Liver (tissue), 8 donors: ENCODE measurements at regions not wholly inside any gene's neighbourhood (a gene's known extent, or its start where the extent isn't known, plus 50 kb on each side); places are given as distances from the start of the nearest gene placed in this dataset.

Experiments used
- DNase-seq: peaks from one replicate; pipeline ENCODE4 v3.0.0-alpha.2; 2017; ENCODE audit warnings: low spot score
- H3K27ac ChIP-seq, 2 donors: one replicate each; pipeline ENCODE4 v1.7.0; 2013; ENCODE audit warnings: inconsistent platforms in 2 of 2, low read length in 2 of 2, control low read depth in 1 of 2, low read depth in 1 of 2, mild to moderate bottlenecking in 1 of 2
- H3K27me3 ChIP-seq, 4 donors: one replicate each; pipeline versions ENCODE4 v1.6.1 to v1.7.0; 2013; ENCODE audit warnings: low read length in 3 of 4, inconsistent platforms in 1 of 4, mild to moderate bottlenecking in 1 of 4, moderate library complexity in 1 of 4; ENCODE audit not compliant: control insufficient read depth in 4 of 4, insufficient read depth in 4 of 4
- H3K36me3 ChIP-seq, 4 donors: one replicate each; pipeline versions ENCODE4 v1.6.1 to v1.7.0; 2013; ENCODE audit warnings: low read length in 3 of 4, mild to moderate bottlenecking in 3 of 4, low read depth in 1 of 4, moderate library complexity in 1 of 4; ENCODE audit not compliant: control insufficient read depth in 4 of 4, insufficient read depth in 3 of 4
- H3K4me1 ChIP-seq, 4 donors: one replicate each; pipeline versions ENCODE4 v1.6.1 to v1.7.0; 2013; ENCODE audit warnings: low read length in 3 of 4, mild to moderate bottlenecking in 3 of 4, moderate library complexity in 1 of 4; ENCODE audit not compliant: control insufficient read depth in 4 of 4, insufficient read depth in 4 of 4
- H3K4me3 ChIP-seq, 3 donors: one replicate each; pipeline versions ENCODE4 v1.6.1 to v1.7.0; 2013; ENCODE audit warnings: low read length in 3 of 3, control low read depth in 1 of 3, low read depth in 1 of 3, mild to moderate bottlenecking in 1 of 3
- H3K9ac ChIP-seq, 2 donors: one replicate each; pipeline ENCODE4 v1.7.0; 2013; ENCODE audit warnings: low read length in 2 of 2, mild to moderate bottlenecking in 2 of 2, moderate library complexity in 2 of 2, control low read depth in 1 of 2, low read depth in 1 of 2
- H3K9me3 ChIP-seq, 4 donors: one replicate each; pipeline versions ENCODE4 v1.6.1 to v1.7.0; 2013; ENCODE audit warnings: low read length in 3 of 4; ENCODE audit not compliant: control insufficient read depth in 4 of 4
- EGR1 ChIP-seq, 2 donors: IDR thresholded peaks; 2 replicates each; pipeline ENCODE4 v1.6.1; 2016 to 2018; ENCODE audit warnings: antibody characterized with exemption in 2 of 2, low read depth in 2 of 2
- FOXA1 ChIP-seq: IDR thresholded peaks from 2 replicates; pipeline ENCODE4 v1.6.1; 2016; ENCODE audit warnings: antibody characterized with exemption
- FOXA2 ChIP-seq: IDR thresholded peaks from 2 replicates; pipeline ENCODE4 v1.6.1; 2016; ENCODE audit warnings: antibody characterized with exemption
- GABPA ChIP-seq, 2 donors: IDR thresholded peaks in 1 of 2; conservative IDR thresholded peaks in 1 of 2; 2 replicates each; pipeline ENCODE4 v1.6.1; 2016; ENCODE audit warnings: antibody characterized with exemption in 2 of 2, mild to moderate bottlenecking in 1 of 2, moderate library complexity in 1 of 2
- HNF4A ChIP-seq, 2 donors: conservative IDR thresholded peaks; 2 replicates each; pipeline ENCODE4 v1.6.1; 2016; ENCODE audit warnings: antibody characterized with exemption in 2 of 2, mild to moderate bottlenecking in 2 of 2
- HNF4G ChIP-seq: IDR thresholded peaks from 2 replicates; pipeline ENCODE4 v1.6.1; 2016; ENCODE audit warnings: antibody characterized with exemption
- JUND ChIP-seq, 2 donors: IDR thresholded peaks; 2 replicates each; pipeline ENCODE4 v1.6.1; 2016; ENCODE audit warnings: antibody characterized with exemption in 2 of 2
- NR2F2 ChIP-seq: IDR thresholded peaks from 2 replicates; pipeline ENCODE4 v1.6.1; 2016; ENCODE audit warnings: antibody characterized with exemption
- RAD21 ChIP-seq, 2 donors: IDR thresholded peaks; 2 replicates each; pipeline ENCODE4 v1.6.1; 2016; ENCODE audit warnings: antibody characterized with exemption in 2 of 2, mild to moderate bottlenecking in 2 of 2
- RXRA ChIP-seq, 2 donors: IDR thresholded peaks; 2 replicates each; pipeline ENCODE4 v1.6.1; 2017 to 2018; ENCODE audit warnings: antibody characterized with exemption in 2 of 2, mild to moderate bottlenecking in 1 of 2
- SP1 ChIP-seq: IDR thresholded peaks from 2 replicates; pipeline ENCODE4 v1.6.1; 2018; ENCODE audit warnings: antibody characterized with exemption, mild to moderate bottlenecking
- TAF1 ChIP-seq: conservative IDR thresholded peaks from 2 replicates; pipeline ENCODE4 v1.6.1; 2016; ENCODE audit warnings: antibody characterized with exemption, mild to moderate bottlenecking
- YY1 ChIP-seq: IDR thresholded peaks from 2 replicates; pipeline ENCODE4 v1.6.1; 2016; ENCODE audit warnings: antibody characterized with exemption, mild to moderate bottlenecking
- WGBS: extraction: QIAGEN DNeasy Blood & Tissue Kit; methylation state at CpG from one replicate; pipeline ENCODE4 v1.1.7; 2013; 5-methylcytosine and 5-hydroxymethylcytosine counted together
- TF ChIP-seq, protein P1 (sequence below): IDR thresholded peaks from 2 replicates; pipeline ENCODE4 v1.6.1; 2016; ENCODE audit warnings: antibody characterized with exemption
- TF ChIP-seq, protein P2 (sequence below): IDR thresholded peaks from 2 replicates; pipeline ENCODE4 v1.6.1; 2016; ENCODE audit warnings: antibody characterized with exemption, mild to moderate bottlenecking
- TF ChIP-seq, protein P3 (sequence below): IDR thresholded peaks from 2 replicates; pipeline ENCODE4 v1.6.1; 2016; ENCODE audit warnings: antibody characterized with exemption
- TF ChIP-seq, protein P4 (sequence below): fragments of 150-350 bp; IDR thresholded peaks from 2 replicates; pipeline ENCODE4 v1.5.1; 2017; ENCODE audit warnings: improper control_type of control experiment, low read depth, low read length; ENCODE audit not compliant: missing input control
- TF ChIP-seq, protein P5 (sequence below): IDR thresholded peaks from 2 replicates; pipeline ENCODE4 v1.6.1; 2016; ENCODE audit warnings: antibody characterized with exemption
- donor health status: healthy.
- donor health status: healthy.
- donor health status: healthy.
- donor health status: healthy.
- donor health status: healthy.

DNA sequence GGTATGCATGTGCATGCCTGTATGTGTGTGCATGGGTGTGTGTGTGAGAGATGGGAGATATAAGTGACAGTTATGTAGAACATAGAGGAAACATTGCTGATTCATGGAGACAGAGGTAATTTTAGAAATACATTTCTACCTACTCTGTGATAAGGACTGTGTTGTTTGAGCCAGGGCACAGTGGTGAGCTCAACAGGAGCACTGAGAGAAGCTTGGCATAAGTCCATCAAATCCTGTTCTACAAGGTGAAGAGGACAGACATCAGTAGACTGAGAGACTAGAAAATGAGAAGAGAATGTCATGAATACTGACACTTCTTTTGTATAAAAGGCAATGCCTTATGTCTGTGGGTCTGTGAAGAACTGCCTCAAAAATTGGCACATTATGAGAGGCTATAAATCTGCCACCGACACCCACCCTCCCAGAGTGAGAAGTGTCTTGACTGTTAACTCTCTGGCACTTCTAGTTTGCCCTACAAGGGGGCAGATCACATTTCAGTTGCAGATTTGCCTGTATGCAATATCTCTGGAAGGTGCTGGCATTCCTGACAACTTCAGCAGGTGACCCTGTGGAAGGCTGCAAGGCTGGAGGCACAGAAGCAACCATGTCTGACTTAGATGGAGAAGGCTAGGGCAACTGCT lies 962.3 kb upstream of the NRXN1 start:
- TF ChIP-seq, protein P1, sequence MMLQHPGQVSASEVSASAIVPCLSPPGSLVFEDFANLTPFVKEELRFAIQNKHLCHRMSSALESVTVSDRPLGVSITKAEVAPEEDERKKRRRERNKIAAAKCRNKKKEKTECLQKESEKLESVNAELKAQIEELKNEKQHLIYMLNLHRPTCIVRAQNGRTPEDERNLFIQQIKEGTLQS = no peak
- TF ChIP-seq TAF1 (no peak), SP1 (no peak), EGR1 (IDR thresholded peaks at IDR 0.05; ENCODE audit: low read depth in 2 of 2) (no peak), RXRA (IDR thresholded peaks at IDR 0.05) (no peak), FOXA2 (no peak), JUND (IDR thresholded peaks at IDR 0.05) (no peak), YY1 (no peak), GABPA (IDR thresholded peaks at IDR 0.05 in 1 of 2, conservative IDR thresholded peaks at IDR 0.05 in 1 of 2) (no peak)
- TF ChIP-seq, protein P2, sequence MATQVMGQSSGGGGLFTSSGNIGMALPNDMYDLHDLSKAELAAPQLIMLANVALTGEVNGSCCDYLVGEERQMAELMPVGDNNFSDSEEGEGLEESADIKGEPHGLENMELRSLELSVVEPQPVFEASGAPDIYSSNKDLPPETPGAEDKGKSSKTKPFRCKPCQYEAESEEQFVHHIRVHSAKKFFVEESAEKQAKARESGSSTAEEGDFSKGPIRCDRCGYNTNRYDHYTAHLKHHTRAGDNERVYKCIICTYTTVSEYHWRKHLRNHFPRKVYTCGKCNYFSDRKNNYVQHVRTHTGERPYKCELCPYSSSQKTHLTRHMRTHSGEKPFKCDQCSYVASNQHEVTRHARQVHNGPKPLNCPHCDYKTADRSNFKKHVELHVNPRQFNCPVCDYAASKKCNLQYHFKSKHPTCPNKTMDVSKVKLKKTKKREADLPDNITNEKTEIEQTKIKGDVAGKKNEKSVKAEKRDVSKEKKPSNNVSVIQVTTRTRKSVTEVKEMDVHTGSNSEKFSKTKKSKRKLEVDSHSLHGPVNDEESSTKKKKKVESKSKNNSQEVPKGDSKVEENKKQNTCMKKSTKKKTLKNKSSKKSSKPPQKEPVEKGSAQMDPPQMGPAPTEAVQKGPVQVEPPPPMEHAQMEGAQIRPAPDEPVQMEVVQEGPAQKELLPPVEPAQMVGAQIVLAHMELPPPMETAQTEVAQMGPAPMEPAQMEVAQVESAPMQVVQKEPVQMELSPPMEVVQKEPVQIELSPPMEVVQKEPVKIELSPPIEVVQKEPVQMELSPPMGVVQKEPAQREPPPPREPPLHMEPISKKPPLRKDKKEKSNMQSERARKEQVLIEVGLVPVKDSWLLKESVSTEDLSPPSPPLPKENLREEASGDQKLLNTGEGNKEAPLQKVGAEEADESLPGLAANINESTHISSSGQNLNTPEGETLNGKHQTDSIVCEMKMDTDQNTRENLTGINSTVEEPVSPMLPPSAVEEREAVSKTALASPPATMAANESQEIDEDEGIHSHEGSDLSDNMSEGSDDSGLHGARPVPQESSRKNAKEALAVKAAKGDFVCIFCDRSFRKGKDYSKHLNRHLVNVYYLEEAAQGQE = no peak
- TF ChIP-seq, protein P3, sequence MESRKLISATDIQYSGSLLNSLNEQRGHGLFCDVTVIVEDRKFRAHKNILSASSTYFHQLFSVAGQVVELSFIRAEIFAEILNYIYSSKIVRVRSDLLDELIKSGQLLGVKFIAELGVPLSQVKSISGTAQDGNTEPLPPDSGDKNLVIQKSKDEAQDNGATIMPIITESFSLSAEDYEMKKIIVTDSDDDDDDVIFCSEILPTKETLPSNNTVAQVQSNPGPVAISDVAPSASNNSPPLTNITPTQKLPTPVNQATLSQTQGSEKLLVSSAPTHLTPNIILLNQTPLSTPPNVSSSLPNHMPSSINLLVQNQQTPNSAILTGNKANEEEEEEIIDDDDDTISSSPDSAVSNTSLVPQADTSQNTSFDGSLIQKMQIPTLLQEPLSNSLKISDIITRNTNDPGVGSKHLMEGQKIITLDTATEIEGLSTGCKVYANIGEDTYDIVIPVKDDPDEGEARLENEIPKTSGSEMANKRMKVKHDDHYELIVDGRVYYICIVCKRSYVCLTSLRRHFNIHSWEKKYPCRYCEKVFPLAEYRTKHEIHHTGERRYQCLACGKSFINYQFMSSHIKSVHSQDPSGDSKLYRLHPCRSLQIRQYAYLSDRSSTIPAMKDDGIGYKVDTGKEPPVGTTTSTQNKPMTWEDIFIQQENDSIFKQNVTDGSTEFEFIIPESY = no peak
- 81% methylated on average over 1 of the region's 1 CpG for WGBS
- DNase-seq = no peak
- H3K27me3 ChIP-seq = no peaks in the 10 kb centered on the region
- H3K4me1 ChIP-seq = no peaks in the 10 kb centered on the region
- H3K9ac ChIP-seq = no peak overlapping the region
- no peaks in the 10 kb centered on the region for H3K36me3 ChIP-seq
- H3K4me3 ChIP-seq = no peak overlapping the region
- no peak overlapping the region for H3K27ac ChIP-seq
- H3K9me3 ChIP-seq = no peaks in the 10 kb centered on the region

DNA sequence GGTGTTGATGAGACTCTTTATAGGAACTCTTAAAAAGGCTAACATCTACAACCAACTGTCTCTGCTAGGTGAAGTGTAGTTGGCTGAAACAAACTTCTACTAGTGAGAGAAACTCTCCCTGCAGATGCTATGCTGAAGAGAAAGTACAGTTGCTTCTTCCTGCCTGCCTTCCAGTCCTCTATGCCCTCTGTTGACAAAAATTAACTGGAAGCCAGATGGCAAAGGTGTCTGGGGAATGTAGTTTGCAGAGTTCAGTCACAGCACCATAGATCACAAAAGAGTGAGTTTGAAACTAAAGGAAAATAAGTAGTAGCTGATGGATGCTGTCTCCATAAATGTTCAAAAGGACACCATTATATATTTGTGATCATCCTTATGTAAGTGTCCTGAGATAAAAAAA lies 958.8 kb upstream of the NRXN1 start:
- Histone ChIP-seq H3K9me3 (no peaks in the 10 kb centered on the region), H3K4me1 (no peaks in the 10 kb centered on the region), H3K9ac (no peak overlapping the region), H3K27me3 (no peaks in the 10 kb centered on the region), H3K4me3 (no peak overlapping the region), H3K27ac (no peak overlapping the region), H3K36me3 (no peaks in the 10 kb centered on the region)
- no peak for DNase-seq
- no peak for TF ChIP-seq FOXA1
- no peak for TF ChIP-seq RXRA (IDR thresholded peaks at IDR 0.05)
- TF ChIP-seq HNF4A (conservative IDR thresholded peaks at IDR 0.05) = no peak
- no peak for TF ChIP-seq HNF4G
- TF ChIP-seq FOXA2 = no peak
- no peak for TF ChIP-seq JUND (IDR thresholded peaks at IDR 0.05)
- no peak for TF ChIP-seq RAD21 (IDR thresholded peaks at IDR 0.05)
- no peak for TF ChIP-seq SP1
- TF ChIP-seq, protein P4, sequence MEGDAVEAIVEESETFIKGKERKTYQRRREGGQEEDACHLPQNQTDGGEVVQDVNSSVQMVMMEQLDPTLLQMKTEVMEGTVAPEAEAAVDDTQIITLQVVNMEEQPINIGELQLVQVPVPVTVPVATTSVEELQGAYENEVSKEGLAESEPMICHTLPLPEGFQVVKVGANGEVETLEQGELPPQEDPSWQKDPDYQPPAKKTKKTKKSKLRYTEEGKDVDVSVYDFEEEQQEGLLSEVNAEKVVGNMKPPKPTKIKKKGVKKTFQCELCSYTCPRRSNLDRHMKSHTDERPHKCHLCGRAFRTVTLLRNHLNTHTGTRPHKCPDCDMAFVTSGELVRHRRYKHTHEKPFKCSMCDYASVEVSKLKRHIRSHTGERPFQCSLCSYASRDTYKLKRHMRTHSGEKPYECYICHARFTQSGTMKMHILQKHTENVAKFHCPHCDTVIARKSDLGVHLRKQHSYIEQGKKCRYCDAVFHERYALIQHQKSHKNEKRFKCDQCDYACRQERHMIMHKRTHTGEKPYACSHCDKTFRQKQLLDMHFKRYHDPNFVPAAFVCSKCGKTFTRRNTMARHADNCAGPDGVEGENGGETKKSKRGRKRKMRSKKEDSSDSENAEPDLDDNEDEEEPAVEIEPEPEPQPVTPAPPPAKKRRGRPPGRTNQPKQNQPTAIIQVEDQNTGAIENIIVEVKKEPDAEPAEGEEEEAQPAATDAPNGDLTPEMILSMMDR = no peak
- TF ChIP-seq NR2F2 = no peak
- TF ChIP-seq, protein P1 = no peak
- TF ChIP-seq, protein P3 = no peak
- TF ChIP-seq, protein P2 = no peak
- TF ChIP-seq EGR1 (IDR thresholded peaks at IDR 0.05; ENCODE audit: low read depth in 2 of 2) = no peak
- TF ChIP-seq, protein P5, sequence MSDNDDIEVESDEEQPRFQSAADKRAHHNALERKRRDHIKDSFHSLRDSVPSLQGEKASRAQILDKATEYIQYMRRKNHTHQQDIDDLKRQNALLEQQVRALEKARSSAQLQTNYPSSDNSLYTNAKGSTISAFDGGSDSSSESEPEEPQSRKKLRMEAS = no peak
